RKO (cell line): ENCODE measurements at regions not wholly inside any gene's neighbourhood (a gene's known extent, or its start where the extent isn't known, plus 50 kb on each side); places are given as distances from the start of the nearest gene placed in this dataset.

ENCODE experiments used
- DNase-seq: peaks from one replicate; pipeline ENCODE4 v3.0.0-alpha.2; 2016; ENCODE audit warnings: low spot score

DNA sequence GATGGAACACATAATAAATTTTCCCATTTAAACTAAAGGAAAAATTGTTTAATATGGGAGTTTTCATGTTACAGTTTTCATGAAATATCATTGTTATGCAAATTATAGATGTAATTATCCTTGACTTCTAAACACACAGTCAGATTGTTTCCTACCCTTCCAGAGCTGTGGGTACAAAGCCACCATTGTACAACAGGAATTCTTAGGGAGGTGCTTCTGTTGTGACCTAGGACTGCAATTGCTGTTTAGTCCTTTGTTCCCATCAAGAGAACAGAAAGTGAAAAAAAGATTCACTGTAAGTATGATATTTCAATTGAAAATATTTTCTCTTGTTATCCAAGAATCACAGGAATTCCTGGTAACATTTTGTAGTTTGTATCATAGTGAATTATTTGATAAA, 455.3 kb upstream of the NAALADL2 start:
- no peak for DNase-seq

- DNase-seq, result no peak
These were observed 450.8 kb upstream of the NAALADL2 start for GRCh38 chr3:174408310-174408709.

GRCh38 chr3:174409086-174409743, 449.9 kb upstream of the NAALADL2 start:
- DNase-seq, result no peak

- no peak for DNase-seq
These were observed 445.8 kb upstream of the NAALADL2 start for GRCh38 chr3:174413062-174413912.

DNA sequence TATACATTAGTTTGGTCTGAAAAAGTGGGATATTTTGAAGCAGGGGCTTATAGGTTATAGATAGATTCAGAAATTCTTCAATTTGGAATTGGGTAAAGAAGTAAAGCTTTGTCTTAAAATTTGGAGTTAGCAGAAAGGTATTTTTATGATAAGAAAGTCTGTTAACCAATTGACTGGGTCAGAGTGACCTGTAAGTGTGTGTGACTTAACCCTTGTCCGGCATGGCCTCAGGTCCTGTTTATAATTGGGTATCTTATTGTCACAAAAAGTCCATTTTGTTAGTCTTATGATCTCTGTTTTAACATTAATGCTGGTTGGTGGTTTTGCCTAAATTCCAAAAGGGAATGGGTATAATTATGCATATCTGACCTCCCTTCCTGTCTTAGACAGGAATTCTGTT, 444.2 kb upstream of the NAALADL2 start:
- no peak for DNase-seq

DNA sequence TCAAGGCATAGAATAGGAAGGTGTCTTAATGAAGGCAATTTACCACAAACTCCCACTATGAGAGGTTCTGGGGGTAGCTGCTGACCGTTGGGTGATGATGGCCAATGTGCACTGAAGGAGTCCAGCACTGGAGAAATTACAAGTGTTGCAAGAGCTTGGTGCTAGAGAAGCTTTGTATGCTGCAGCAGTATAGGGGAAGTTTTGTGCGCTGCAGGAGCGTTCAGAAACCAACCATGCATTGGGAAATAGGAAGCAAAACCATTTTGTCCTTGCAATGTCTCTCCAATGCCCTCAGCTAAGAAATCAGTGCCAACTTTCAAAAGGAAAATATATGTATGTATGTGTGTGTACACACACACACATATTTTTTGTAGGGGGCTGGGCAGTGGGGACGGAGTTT, 441.6 kb upstream of the NAALADL2 start:
- no peak for DNase-seq

GRCh38 chr3:174419216-174419615, 439.9 kb upstream of the NAALADL2 start:
- no peak for DNase-seq

GRCh38 chr3:174423936-174424335, 435.2 kb upstream of the NAALADL2 start:
- DNase-seq, result no peak

GRCh38 chr3:174424656-174425055, 434.5 kb upstream of the NAALADL2 start:
- DNase-seq, result no peak

GRCh38 chr3:174425422-174425821, 433.7 kb upstream of the NAALADL2 start:
- no peak for DNase-seq

GRCh38 chr3:174430986-174431385, 428.1 kb upstream of the NAALADL2 start:
- no peak for DNase-seq

GRCh38 chr3:174431717-174432116, 427.4 kb upstream of the NAALADL2 start:
- DNase-seq, result peak; percentile 56

- DNase-seq, result no peak
These were observed 422.8 kb upstream of the NAALADL2 start for GRCh38 chr3:174436367-174436766.

DNA sequence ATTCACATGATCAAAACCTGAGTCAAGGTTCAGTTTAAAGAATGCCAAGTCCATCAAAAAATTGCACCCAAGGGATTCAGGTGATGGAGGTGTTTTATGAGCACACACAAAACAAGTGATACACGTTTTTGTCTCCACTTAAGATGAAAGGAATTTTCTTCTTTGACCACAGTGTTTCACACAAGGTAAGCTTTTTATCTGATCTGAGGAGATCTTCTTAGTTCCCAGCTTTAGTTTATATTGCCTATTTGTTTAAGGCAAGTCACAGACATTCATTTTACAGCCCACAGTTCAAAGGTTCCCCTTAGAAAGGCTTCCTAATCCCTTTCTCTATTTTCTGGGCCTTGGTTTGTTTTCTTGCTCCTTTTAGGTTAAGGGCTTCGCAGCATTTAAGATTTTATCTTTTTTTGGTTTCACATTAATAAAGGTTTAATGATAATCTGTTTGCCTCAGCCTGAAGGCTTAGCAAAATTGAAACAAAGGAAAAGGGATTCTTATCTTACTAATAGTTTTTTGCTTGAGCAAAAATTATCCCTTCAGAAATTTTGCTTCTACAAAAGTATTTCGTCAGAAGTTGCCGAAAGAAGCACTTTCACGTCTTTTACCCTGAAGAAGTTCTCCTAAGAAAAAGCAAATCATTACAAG, 420.5 kb upstream of the NAALADL2 start:
- no peak for DNase-seq

DNA sequence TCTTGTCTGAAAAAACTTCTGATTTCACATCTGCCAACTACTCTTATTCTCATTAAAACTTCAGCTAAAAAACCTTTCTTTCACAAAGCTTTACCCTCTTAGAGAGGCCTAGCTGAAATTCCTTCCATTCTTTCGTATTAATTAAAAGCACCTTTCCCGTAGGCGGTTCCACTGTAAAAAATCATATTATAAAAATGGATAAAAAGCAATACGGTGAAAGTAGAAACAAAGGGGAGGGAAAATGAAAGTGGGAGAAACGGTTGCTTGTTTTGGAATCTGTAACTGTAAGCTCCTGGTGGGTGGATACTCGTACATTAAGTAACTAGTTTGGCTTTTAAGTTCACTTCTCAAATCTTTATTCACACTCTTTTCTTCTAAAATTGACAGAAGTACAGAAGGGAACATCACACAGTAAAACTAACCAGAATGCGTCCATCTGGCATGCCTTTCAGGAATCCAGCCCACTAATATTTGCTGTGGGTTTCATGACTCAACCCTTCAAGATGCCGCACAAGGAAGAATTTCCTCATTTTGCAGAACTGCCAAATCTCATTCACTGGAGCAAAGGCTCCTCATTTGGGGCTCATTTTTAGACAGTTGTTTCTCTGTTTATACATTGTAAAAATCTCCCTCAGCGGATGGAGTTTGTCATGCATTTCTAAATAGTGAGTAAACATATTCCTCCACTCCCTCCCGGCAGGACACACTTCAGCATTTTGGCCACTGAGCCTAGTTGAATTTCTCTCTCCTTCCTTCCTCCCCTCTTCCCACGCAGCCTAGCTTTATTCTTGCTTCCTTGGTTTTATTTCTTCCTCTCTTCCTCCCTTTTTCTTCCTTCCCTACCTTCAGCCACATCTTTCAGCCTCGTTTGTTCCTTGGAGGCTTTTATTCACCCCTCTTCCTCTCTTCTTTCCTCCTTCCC, 419.5 kb upstream of the NAALADL2 start:
- peak; percentile 76 for DNase-seq

DNA sequence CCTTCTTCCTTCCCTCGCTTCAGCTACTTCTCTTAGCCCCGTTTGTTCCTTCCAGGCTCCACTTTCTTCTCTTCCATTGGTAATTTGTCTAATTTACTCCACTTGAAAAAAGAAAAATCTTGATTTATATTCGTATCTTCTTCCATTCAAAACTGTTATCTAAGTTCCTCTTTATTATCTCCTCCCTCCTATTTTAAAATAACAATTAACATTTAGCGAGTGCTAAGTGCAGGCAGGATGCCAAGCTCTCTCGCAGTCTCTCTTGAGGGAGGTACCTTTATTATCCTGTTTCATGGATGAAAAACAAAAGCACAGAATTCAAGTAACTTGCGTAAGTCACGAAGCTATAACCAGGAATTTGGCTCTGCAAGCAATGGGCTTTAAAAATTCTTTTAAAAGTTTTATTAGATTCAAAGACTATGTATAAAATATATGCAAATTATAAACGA, 418.9 kb upstream of the NAALADL2 start:
- DNase-seq, result peak; percentile 51

DNA sequence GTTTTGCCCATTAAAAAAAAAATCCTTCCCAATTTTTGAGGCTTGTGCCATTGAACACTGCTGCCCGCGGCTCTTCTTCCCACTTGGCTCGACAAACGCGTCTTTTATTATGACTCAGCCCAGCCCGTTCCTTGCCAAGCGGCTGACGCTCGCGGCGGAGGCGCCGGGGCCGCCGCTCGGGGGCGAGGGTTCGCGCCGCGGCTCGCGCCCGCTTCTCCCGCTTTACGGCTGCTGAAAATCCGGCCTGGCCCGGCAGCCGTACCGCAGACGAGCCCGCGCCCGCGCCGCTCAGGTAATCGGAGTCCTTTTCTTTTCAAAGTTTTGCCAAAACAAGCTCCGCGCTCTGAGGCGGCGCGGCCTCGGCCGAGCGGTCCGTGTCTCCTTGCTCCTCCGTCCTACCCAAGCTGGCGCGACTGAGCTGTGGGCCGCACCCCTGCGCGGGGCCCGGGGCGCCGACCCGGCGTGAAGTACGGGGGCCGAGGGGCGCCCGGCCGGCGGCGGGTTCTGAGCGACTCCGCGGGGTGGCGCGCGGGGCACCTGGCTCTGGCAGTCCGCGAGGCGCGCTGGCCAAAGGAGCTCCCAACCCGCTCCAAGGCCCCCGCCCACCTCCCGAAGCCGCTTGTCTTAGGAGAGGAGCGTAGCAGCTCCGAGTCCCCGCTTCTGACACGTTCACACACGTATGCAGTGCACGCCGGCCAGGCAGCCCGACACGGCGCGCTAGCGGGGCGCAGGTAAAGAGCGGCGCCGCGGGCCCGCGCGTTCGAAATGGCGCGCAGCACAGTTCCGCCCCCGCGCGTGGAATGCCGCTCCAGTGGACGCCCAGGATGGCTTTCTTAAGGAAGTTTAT, 418.2 kb upstream of the NAALADL2 start:
- peak; percentile 91 for DNase-seq

DNA sequence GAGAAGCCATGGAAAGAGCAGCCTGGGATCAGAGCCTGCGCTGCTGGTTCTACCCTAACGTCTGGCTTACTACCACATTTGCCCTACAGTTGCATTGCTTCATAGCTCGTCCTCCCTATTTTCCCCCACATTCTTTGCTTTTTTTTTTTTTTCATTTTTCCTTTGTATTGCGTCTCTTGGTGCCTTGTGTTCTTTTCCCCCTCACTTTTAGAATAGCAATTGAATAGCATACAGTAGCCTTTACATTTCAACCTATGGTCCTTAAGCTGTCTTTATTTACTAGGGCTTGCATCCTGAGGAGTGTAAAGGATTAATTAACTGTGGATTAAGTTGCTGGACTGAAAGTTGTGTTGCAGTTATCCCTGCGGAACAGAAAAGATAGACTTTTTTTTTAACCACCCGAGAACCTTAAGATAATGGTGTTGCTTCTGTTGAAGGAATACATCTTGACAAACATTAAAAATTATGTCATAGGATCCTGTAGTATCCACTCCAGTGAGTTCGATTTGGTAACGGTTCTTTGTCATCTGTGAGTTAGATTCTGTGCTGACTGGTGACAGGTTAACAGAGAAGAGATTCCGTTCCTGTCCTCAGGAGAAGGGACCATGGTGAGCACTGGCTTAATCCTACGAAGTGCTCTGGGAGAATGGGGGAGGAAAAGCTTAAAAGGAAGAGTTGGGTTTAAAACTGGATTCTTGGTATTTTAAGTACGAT, 417.4 kb upstream of the NAALADL2 start:
- DNase-seq, result peak; percentile 30

DNA sequence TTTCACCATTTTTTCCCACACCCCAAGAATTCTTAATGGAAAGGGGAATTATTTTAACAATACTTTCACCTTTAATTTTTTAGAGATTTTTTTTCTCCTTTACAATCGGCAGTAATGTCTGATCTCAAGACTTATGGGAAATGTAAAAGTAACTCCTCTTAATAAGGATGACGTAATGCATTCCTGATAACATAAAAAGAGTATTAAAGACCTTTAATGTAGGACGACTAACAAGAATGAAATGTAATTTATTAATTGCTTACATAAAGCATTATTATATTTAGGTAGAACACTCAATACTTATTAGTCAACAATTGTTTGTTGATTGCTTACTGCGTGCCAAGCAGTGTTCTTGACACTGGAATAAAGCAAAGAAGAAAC, 416.8 kb upstream of the NAALADL2 start:
- no peak for DNase-seq

DNA sequence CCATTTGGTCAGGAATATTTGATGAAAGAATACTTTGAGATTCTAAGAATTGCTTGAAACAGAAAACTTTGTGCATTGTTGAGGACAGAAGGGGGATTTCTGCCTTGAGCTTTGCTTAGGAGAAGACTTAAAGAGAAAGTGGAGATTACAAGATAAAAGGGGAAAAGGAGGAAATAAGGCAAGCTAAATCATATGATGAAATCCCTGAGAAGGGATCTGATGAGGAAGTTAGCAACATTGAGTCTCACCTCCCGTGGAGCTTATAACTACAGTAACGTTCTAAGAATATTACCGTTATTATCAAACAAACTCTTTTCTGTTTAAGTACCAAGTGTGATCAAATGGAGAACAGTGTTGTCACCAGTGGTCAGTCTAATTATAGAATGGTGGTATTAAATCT, 414.7 kb upstream of the NAALADL2 start:
- DNase-seq, result no peak
